Endothelial cell of umbilical vein (primary cell): ENCODE measurements at regions not wholly inside any gene's neighbourhood (a gene's known extent, or its start where the extent isn't known, plus 50 kb on each side); places are given as distances from the start of the nearest gene placed in this dataset.
A peak's percentile ranks its signal among the peaks of the same experiment; 100 is the strongest.
"Not testable (repeated sequence)": the region's sequence is repeated elsewhere in the genome, so short reads cannot be mapped to it uniquely, and the experiment has no call there.

Experiments used
- BruUV-seq: library from RNA; stranded (reverse); fragments of 400-500 nt; replicated peaks from 2 replicates; lab custom pipeline; 2021; lab: Mats Ljungman, UMichigan
- CTCF ChIA-PET: fragments of 300-600, 350-600 bp; sonication (Branson Sonifier 250); formaldehyde crosslinking; loops from one replicate; lab custom pipeline; 2021; ENCODE audit warnings: antibody characterized with exemption, inconsistent platforms; lab: Charles Lee
- POLR2A ChIA-PET: fragments of 300-600, 350-600 bp; sonication (Branson Sonifier 250); formaldehyde crosslinking; loops from one replicate; lab custom pipeline; 2021; ENCODE audit warnings: antibody characterized with exemption, inconsistent platforms; lab: Charles Lee
- DNase-seq: peaks from one replicate; pipeline ENCODE4 v3.0.0-alpha.2; 2011; ENCODE audit warnings: low read depth, low spot score
- FAIRE-seq: peaks from 2 replicates; lab custom pipeline; 2011; peaks lifted over from hg19 to GRCh38; lab: Jason Lieb, UNC
- H2AFZ ChIP-seq: 2 replicates; pipeline ENCODE4 v1.6.0; 2012; ENCODE audit warnings: low read depth, low read length, control low read depth, inconsistent platforms
- H3K27ac ChIP-seq: 2 replicates; pipeline ENCODE4 v1.5.1; 2011; ENCODE audit warnings: low read depth, mild to moderate bottlenecking, control low read depth, low read length, moderate library complexity; ENCODE audit not compliant: insufficient read depth
- H3K27me3 ChIP-seq, 2 experiments: 2 replicates each; pipeline versions ENCODE4 v1.6.0 to v1.6.1; 2011; ENCODE audit warnings: low read length in 2 of 2, mixed read lengths in 1 of 2; ENCODE audit not compliant: control insufficient read depth in 2 of 2, insufficient read depth in 2 of 2
- H3K36me3 ChIP-seq, 2 experiments: 2 replicates in 1 of 2; 3 replicates in 1 of 2; pipeline ENCODE4 v1.5.1; 2011; ENCODE audit warnings: low read length in 2 of 2, mild to moderate bottlenecking in 1 of 2, moderate library complexity in 1 of 2; ENCODE audit not compliant: control insufficient read depth in 2 of 2, insufficient read depth in 2 of 2; ENCODE audit errors: extremely low read depth in 1 of 2
- H3K4me1 ChIP-seq: 3 replicates; pipeline ENCODE4 v1.5.1; 2011; ENCODE audit warnings: mild to moderate bottlenecking, low read length; ENCODE audit not compliant: control insufficient read depth, insufficient read depth; ENCODE audit errors: extremely low read depth
- H3K4me2 ChIP-seq: 2 replicates; pipeline ENCODE4 v1.6.1; 2011; ENCODE audit warnings: low read length, control low read depth, mixed read lengths; ENCODE audit not compliant: insufficient read depth
- H3K4me3 ChIP-seq, 3 experiments: fragments of 200-600 bp in 1 of 3; sonication (generic), shearing (Covaris generic) in 1 of 3; replicated peaks in 1 of 3; 2 replicates each; pipeline ENCODE4 v1.5.1; 2011 to 2016; ENCODE audit warnings: control low read depth in 3 of 3, low read length in 3 of 3, mild to moderate bottlenecking in 2 of 3, inconsistent platforms in 1 of 3, low read depth in 1 of 3, moderate library complexity in 1 of 3; ENCODE audit not compliant: insufficient read depth in 1 of 3
- H3K79me2 ChIP-seq: 2 replicates; pipeline ENCODE4 v1.6.0; 2012; ENCODE audit warnings: low read length, inconsistent platforms; ENCODE audit not compliant: control insufficient read depth, insufficient read depth
- H3K9ac ChIP-seq: replicated peaks from 2 replicates; pipeline ENCODE3; 2011; ENCODE audit warnings: low read length, control low read depth; ENCODE audit not compliant: insufficient read depth; ENCODE audit errors: extremely low read depth
- H3K9me1 ChIP-seq: replicated peaks from 3 replicates; pipeline ENCODE4 v1.6.0; 2011; ENCODE audit warnings: mild to moderate bottlenecking, low read length; ENCODE audit not compliant: control insufficient read depth, insufficient read depth; ENCODE audit errors: extremely low read depth
- H3K9me3 ChIP-seq: replicated peaks from 2 replicates; pipeline ENCODE4 v1.5.1; 2012; ENCODE audit warnings: low read length, inconsistent platforms; ENCODE audit not compliant: control insufficient read depth, insufficient read depth
- H4K20me1 ChIP-seq: replicated peaks from 2 replicates; pipeline ENCODE3; 2011; ENCODE audit warnings: mild to moderate bottlenecking, low read length; ENCODE audit not compliant: control insufficient read depth, insufficient read depth; ENCODE audit errors: extremely low read depth
- CTCF ChIP-seq, 2 donors: IDR thresholded peaks; 1 replicate in 1 of 2; 2 replicates in 1 of 2; pipeline ENCODE4 v1.5.1; 2011; ENCODE audit warnings: low read length in 2 of 2, mild to moderate bottlenecking in 2 of 2, moderate library complexity in 2 of 2, control low read depth in 1 of 2, inconsistent platforms in 1 of 2, low read depth in 1 of 2; ENCODE audit not compliant: insufficient read depth in 1 of 2; ENCODE audit errors: extremely low read depth in 1 of 2
- FOS ChIP-seq: IDR thresholded peaks from 2 replicates; pipeline ENCODE4 v1.6.1; 2011; ENCODE audit warnings: mild to moderate bottlenecking, low read length, moderate library complexity, borderline replicate concordance; ENCODE audit not compliant: insufficient read depth
- GATA2 ChIP-seq: IDR thresholded peaks from 2 replicates; pipeline ENCODE4 v1.7.0; 2011; ENCODE audit warnings: low read depth, mild to moderate bottlenecking, moderate library complexity, mixed read lengths, low read length; ENCODE audit not compliant: insufficient read length, insufficient read depth
- MAX ChIP-seq: IDR thresholded peaks from 2 replicates; pipeline ENCODE4 v1.6.1; 2011; ENCODE audit not compliant: insufficient read depth, insufficient read length
- MYC ChIP-seq: IDR thresholded peaks from one replicate; pipeline ENCODE4 v1.6.1; 2011; ENCODE audit warnings: mild to moderate bottlenecking, low read depth, low read length
- POLR2A ChIP-seq: IDR thresholded peaks from 2 replicates; pipeline ENCODE4 v1.6.1; 2012; ENCODE audit warnings: low read depth, mild to moderate bottlenecking, control low read depth, low read length
- POLR2AphosphoS5 ChIP-seq: IDR thresholded peaks from 2 replicates; pipeline ENCODE4 v1.6.1; 2012; ENCODE audit warnings: low read depth, mild to moderate bottlenecking, control low read depth, low read length, moderate library complexity; ENCODE audit not compliant: insufficient read depth
- dilution Hi-C: fragments of 300-500 bp; cut with MboI; formaldehyde crosslinking; loops from one replicate; pipeline ENCODE4 v1.15.0; 2019; ENCODE audit warnings: low sequenced_read_pairs; ENCODE audit not compliant: extremely low pct_ligation_motif_present
- intact Hi-C: fragments of 100-400 bp; cut with micrococcal nuclease; formaldehyde crosslinking; loops from one replicate; pipeline ENCODE4 v1.10.0; 2022

GRCh38 chr16:29257419-29258336, 148.8 kb downstream of the NPIPB11 start:
- H3K27ac ChIP-seq, dilution Hi-C loops, H3K4me3 ChIP-seq, H4K20me1 ChIP-seq, H3K9ac ChIP-seq, POLR2A ChIA-PET, H3K27me3 ChIP-seq, FAIRE-seq, H3K79me2 ChIP-seq, H3K9me3 ChIP-seq, H3K9me1 ChIP-seq, H3K4me2 ChIP-seq, H3K36me3 ChIP-seq, BruUV-seq, H2AFZ ChIP-seq, intact Hi-C loops, DNase-seq: not testable (repeated sequence)
- CTCF ChIA-PET, result interaction anchor here (0.5 to 2.2 kb wide), 4 partner anchors 142 to 344 kb away, joined by 3 to 9 read pairs (median 6); no protein-coding TSS in a partner anchor
- TF ChIP-seq CTCF (IDR thresholded peaks at IDR 0.05; ENCODE audit: extremely low read depth in 1 of 2, insufficient read depth in 1 of 2, low read depth in 1 of 2, low read length in 2 of 2), result peak in 1 of 2 donors; percentile 15
- H3K4me1 ChIP-seq, result peaks cover 14% of the 10 kb centered on the region

GRCh38 chr16:29256501-29256981, 150.0 kb downstream of the NPIPB11 start:
- Histone ChIP-seq H3K27me3 (no peaks in the 10 kb centered on the region), H3K79me2 (no peaks in the 10 kb centered on the region), H2AFZ (no peak overlapping the region), H3K9ac (no peak overlapping the region), H3K9me3 (no peaks in the 10 kb centered on the region), H3K4me2 (no peak overlapping the region), H3K9me1 (no peaks in the 10 kb centered on the region), H3K4me3 (no peak overlapping the region), H3K27ac (no peak overlapping the region), H3K4me1 (peaks cover 6% of the 10 kb centered on the region), H3K36me3 (no peaks in the 10 kb centered on the region), H4K20me1 (no peaks in the 10 kb centered on the region)
- FAIRE-seq (no peak), DNase-seq (no peak)
- CTCF ChIA-PET, result interaction anchor here (0.6 to 2.2 kb wide), 4 partner anchors 141 to 283 kb away, joined by 3 to 9 read pairs (median 6); no protein-coding TSS in a partner anchor
- no peak for TF ChIP-seq POLR2A
- no peak for TF ChIP-seq MYC
- TF ChIP-seq FOS, result no peak
- TF ChIP-seq CTCF (IDR thresholded peaks at IDR 0.05; ENCODE audit: extremely low read depth in 1 of 2, insufficient read depth in 1 of 2, low read depth in 1 of 2, low read length in 2 of 2), result no peak
- TF ChIP-seq MAX, result no peak
- no peak for TF ChIP-seq GATA2
- TF ChIP-seq POLR2AphosphoS5, result no peak
- BruUV-seq, result no TSS peak
- intact Hi-C loops (no loop called here), dilution Hi-C loops (no loop called here)
- POLR2A ChIA-PET, result no interaction called here
